HEK293 (cell line): ENCODE measurements at regions not wholly inside any gene's neighbourhood (a gene's known extent, or its start where the extent isn't known, plus 50 kb on each side); places are given as distances from the start of the nearest gene placed in this dataset.

Experiments
- CTCF ChIA-PET: fragments of 350-600 bp; formaldehyde crosslinking; extraction: SDS; loops from one replicate; lab custom pipeline; 2021; ENCODE audit warnings: antibody characterized with exemption; lab: Yijun Ruan, JAX
- POLR2A ChIA-PET: fragments of 300-600 bp; formaldehyde crosslinking; extraction: SDS; loops from one replicate; lab custom pipeline; 2020; ENCODE audit warnings: antibody characterized with exemption, inconsistent platforms; lab: Yijun Ruan, JAX
- H3K27ac ChIP-seq: fragments of 200-500 bp; sonication (Bioruptor generic); 2 replicates; pipeline ENCODE4 v1.5.1; 2014; ENCODE audit warnings: low read depth, low read length, control low read depth, inconsistent platforms; ENCODE audit errors: extremely low read depth
- H3K36me3 ChIP-seq, 2 experiments: fragments of 200-500 bp in 1 of 2; sonication (Bioruptor generic) in 1 of 2; 1 replicate in 1 of 2; 2 replicates in 1 of 2; pipeline ENCODE4 v1.5.1; 2014 to 2017; ENCODE audit warnings: inconsistent platforms in 2 of 2, low read length in 2 of 2; ENCODE audit not compliant: control insufficient read depth in 2 of 2, insufficient read depth in 1 of 2
- H3K4me1 ChIP-seq: fragments of 200-500 bp; sonication (Bioruptor generic); 2 replicates; pipeline ENCODE4 v1.5.1; 2014; ENCODE audit warnings: mild to moderate bottlenecking, low read length, inconsistent platforms; ENCODE audit not compliant: control insufficient read depth, insufficient read depth
- H3K4me3 ChIP-seq: 2 replicates; pipeline ENCODE4 v1.5.1; 2011; ENCODE audit warnings: low read depth, mild to moderate bottlenecking, control low read depth, low read length, moderate library complexity
- H3K9me3 ChIP-seq: fragments of 200-500 bp; sonication (Bioruptor generic); 2 replicates; pipeline ENCODE4 v1.5.1; 2014; ENCODE audit warnings: low read depth, low read length, inconsistent platforms; ENCODE audit not compliant: control insufficient read depth, insufficient read depth
- BCL6B ChIP-seq: fragments of 450-650 bp; formaldehyde crosslinking; IDR thresholded peaks from 2 replicates; pipeline ENCODE4 v1.5.1; 2017; ENCODE audit warnings: missing biosample characterization, missing genetic modification characterization
- CTCF ChIP-seq: fragments of 450-650 bp; formaldehyde crosslinking; IDR thresholded peaks from 2 replicates; pipeline ENCODE4 v1.5.1; 2016; ENCODE audit warnings: missing biosample characterization, missing genetic modification characterization
- FEZF1 ChIP-seq: fragments of 450-650 bp; formaldehyde crosslinking; IDR thresholded peaks from 2 replicates; pipeline ENCODE4 v1.5.1; 2016; ENCODE audit warnings: missing biosample characterization, missing genetic modification characterization
- GLI4 ChIP-seq: fragments of 450-650 bp; formaldehyde crosslinking; IDR thresholded peaks from 2 replicates; pipeline ENCODE4 v1.5.1; 2016; ENCODE audit warnings: missing biosample characterization, missing genetic modification characterization
- KLF16 ChIP-seq: fragments of 450-650 bp; formaldehyde crosslinking; IDR thresholded peaks from 2 replicates; pipeline ENCODE4 v1.5.1; 2017; ENCODE audit warnings: missing biosample characterization, missing genetic modification characterization
- REPIN1 ChIP-seq: fragments of 450-650 bp; formaldehyde crosslinking; IDR thresholded peaks from 2 replicates; pipeline ENCODE4 v1.5.1; 2017; ENCODE audit warnings: missing biosample characterization, missing genetic modification characterization, low read depth
- REST ChIP-seq: fragments of 450-650 bp; formaldehyde crosslinking; IDR thresholded peaks from 2 replicates; pipeline ENCODE4 v1.5.1; 2016; ENCODE audit warnings: missing biosample characterization, missing genetic modification characterization
- SP3 ChIP-seq: fragments of 450-650 bp; formaldehyde crosslinking; IDR thresholded peaks from 2 replicates; pipeline ENCODE4 v1.5.1; 2016; ENCODE audit warnings: missing biosample characterization, missing genetic modification characterization
- ZFP69B ChIP-seq: fragments of 450-650 bp; formaldehyde crosslinking; IDR thresholded peaks from 2 replicates; pipeline ENCODE4 v1.5.1; 2016; ENCODE audit warnings: missing biosample characterization, missing genetic modification characterization
- ZNF221 ChIP-seq: fragments of 450-650 bp; formaldehyde crosslinking; IDR thresholded peaks from 2 replicates; pipeline ENCODE4 v1.5.1; 2017; ENCODE audit warnings: missing biosample characterization, missing genetic modification characterization, borderline replicate concordance
- ZNF280D ChIP-seq: fragments of 450-650 bp; formaldehyde crosslinking; IDR thresholded peaks from 2 replicates; pipeline ENCODE4 v1.5.1; 2016; ENCODE audit warnings: missing biosample characterization, missing genetic modification characterization
- ZNF324 ChIP-seq: fragments of 450-650 bp; formaldehyde crosslinking; IDR thresholded peaks from 2 replicates; pipeline ENCODE4 v1.5.1; 2016; ENCODE audit warnings: missing biosample characterization, missing genetic modification characterization
- ZNF473 ChIP-seq: fragments of 450-650 bp; formaldehyde crosslinking; IDR thresholded peaks from 2 replicates; pipeline ENCODE4 v1.5.1; 2017; ENCODE audit warnings: missing biosample characterization, missing genetic modification characterization

- TF ChIP-seq BCL6B (tag by site-specific recombination) (no peak), ZNF324 (tag by site-specific recombination) (no peak)
Observed at GRCh38 chr14:62301911-62302310, 539.7 kb downstream of the SNAPC1 start (continued).

GRCh38 chr14:62303437-62303836 is 541.2 kb downstream of the SNAPC1 start:
- ChIA-PET CTCF (no interaction called here), POLR2A (no interaction called here)

GRCh38 chr14:62304257-62304656 is 542.0 kb downstream of the SNAPC1 start:
- POLR2A ChIA-PET, result no interaction called here
- H3K27ac ChIP-seq, result no peak overlapping the region
- H3K4me3 ChIP-seq, result no peak overlapping the region
- CTCF ChIA-PET, result no interaction called here
- TF ChIP-seq CTCF (no peak), SP3 (tag by site-specific recombination) (no peak)
- no peaks in the 10 kb centered on the region for H3K36me3 ChIP-seq
- H3K9me3 ChIP-seq, result no peaks in the 10 kb centered on the region
- no peaks in the 10 kb centered on the region for H3K4me1 ChIP-seq

More at GRCh38 chr14:62303437-62303836, 541.2 kb downstream of the SNAPC1 start:
- Histone ChIP-seq H3K4me3 (no peak overlapping the region), H3K4me1 (no peaks in the 10 kb centered on the region), H3K36me3 (no peaks in the 10 kb centered on the region), H3K9me3 (no peaks in the 10 kb centered on the region), H3K27ac (no peak overlapping the region)
- TF ChIP-seq REPIN1 (tag by site-specific recombination) (no peak), ZNF221 (no peak), FEZF1 (no peak), ZNF473 (tag by site-specific recombination) (no peak), KLF16 (tag by site-specific recombination) (no peak), ZNF280D (tag by site-specific recombination) (no peak), GLI4 (tag by site-specific recombination) (no peak), REST (tag by site-specific recombination) (no peak), ZFP69B (no peak)
